ENCODE measurements at regions not wholly inside any gene's neighbourhood (a gene's known extent, or its start where the extent isn't known, plus 50 kb on each side); places are given as distances from the start of the nearest gene placed in this dataset.

- TF ChIP-seq, protein P1, sequence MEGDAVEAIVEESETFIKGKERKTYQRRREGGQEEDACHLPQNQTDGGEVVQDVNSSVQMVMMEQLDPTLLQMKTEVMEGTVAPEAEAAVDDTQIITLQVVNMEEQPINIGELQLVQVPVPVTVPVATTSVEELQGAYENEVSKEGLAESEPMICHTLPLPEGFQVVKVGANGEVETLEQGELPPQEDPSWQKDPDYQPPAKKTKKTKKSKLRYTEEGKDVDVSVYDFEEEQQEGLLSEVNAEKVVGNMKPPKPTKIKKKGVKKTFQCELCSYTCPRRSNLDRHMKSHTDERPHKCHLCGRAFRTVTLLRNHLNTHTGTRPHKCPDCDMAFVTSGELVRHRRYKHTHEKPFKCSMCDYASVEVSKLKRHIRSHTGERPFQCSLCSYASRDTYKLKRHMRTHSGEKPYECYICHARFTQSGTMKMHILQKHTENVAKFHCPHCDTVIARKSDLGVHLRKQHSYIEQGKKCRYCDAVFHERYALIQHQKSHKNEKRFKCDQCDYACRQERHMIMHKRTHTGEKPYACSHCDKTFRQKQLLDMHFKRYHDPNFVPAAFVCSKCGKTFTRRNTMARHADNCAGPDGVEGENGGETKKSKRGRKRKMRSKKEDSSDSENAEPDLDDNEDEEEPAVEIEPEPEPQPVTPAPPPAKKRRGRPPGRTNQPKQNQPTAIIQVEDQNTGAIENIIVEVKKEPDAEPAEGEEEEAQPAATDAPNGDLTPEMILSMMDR (IDR thresholded peaks at IDR 0.05): no peak
- TF ChIP-seq EZH2phosphoT487 (IDR thresholded peaks at IDR 0.05) (no peak), EZH2 (IDR thresholded peaks at IDR 0.05) (no peak)
Observed at GRCh38 chr10:128605180-128605579, 479.0 kb upstream of the MKI67 start.
